ENCODE measurements at regions not wholly inside any gene's neighbourhood (a gene's known extent, or its start where the extent isn't known, plus 50 kb on each side); places are given as distances from the start of the nearest gene placed in this dataset.

DNA sequence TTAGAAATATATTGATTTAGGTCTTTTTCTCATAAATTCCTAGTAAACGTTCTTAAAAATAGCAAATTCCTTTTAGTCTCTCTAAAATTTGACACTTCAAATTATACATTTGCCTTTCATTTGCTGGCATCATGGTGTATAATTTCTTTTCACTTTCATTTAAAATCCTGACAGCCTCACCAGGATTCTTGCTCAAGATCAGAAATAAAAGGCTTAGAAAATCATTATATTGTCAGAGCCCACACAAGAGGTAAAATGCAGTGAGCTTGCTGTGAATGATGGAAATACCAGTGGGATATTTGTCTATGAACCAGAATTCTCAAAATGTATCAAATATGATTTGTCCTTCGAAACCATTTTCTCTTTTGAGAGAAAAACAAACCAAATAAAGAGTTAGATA is 78.2 kb upstream of the PIK3C2G start:
- Histone ChIP-seq H3K4me2 (ENCODE audit: control insufficient read depth, extremely low read depth, insufficient read depth, low read depth, low read length) (no peak overlapping the region), H3K27me3 (ENCODE audit: control insufficient read depth, extremely low read depth, insufficient read depth, low read length) (no peaks in the 10 kb centered on the region), H3K27ac (ENCODE audit: control insufficient read depth, insufficient read depth, low read length) (no peak overlapping the region), H3K36me3 (ENCODE audit: control insufficient read depth in 2 of 2, extremely low read depth in 1 of 2, insufficient read depth in 2 of 2, low read length in 2 of 2) (no peaks in the 10 kb centered on the region), H3K9ac (ENCODE audit: control insufficient read depth, extremely low read depth, insufficient read depth, low read length) (no peak overlapping the region), H3K9me3 (ENCODE audit: control insufficient read depth, low read depth, low read length) (no peaks in the 10 kb centered on the region), H3K4me1 (ENCODE audit: control insufficient read depth, extremely low read depth, insufficient read depth, low read length) (no peaks in the 10 kb centered on the region), H3K79me2 (ENCODE audit: control insufficient read depth, insufficient read depth, low read length) (no peaks in the 10 kb centered on the region), H3K9me1 (ENCODE audit: control insufficient read depth, extremely low read depth, insufficient read depth, low read length) (no peaks in the 10 kb centered on the region), H4K20me1 (ENCODE audit: control insufficient read depth, extremely low read depth, insufficient read depth, low read length) (no peaks in the 10 kb centered on the region), H2AFZ (ENCODE audit: control insufficient read depth, low read length) (no peak overlapping the region), H3K4me3 (ENCODE audit: control insufficient read depth in 2 of 3, extremely low read depth in 1 of 3, insufficient read depth in 2 of 3, low read depth in 1 of 3, low read length in 3 of 3) (no peak overlapping the region)
- dilution Hi-C loops (cut with MboI; ENCODE audit: extremely low pct_ligation_motif_present, low sequenced_read_pairs), result no loop called here
- FAIRE-seq (no peak), DNase-seq (ENCODE audit: low read depth, low spot score) (no peak)
- no peak for TF ChIP-seq EZH2 (IDR thresholded peaks at IDR 0.05; ENCODE audit: low read length)
- TF ChIP-seq, protein P1, sequence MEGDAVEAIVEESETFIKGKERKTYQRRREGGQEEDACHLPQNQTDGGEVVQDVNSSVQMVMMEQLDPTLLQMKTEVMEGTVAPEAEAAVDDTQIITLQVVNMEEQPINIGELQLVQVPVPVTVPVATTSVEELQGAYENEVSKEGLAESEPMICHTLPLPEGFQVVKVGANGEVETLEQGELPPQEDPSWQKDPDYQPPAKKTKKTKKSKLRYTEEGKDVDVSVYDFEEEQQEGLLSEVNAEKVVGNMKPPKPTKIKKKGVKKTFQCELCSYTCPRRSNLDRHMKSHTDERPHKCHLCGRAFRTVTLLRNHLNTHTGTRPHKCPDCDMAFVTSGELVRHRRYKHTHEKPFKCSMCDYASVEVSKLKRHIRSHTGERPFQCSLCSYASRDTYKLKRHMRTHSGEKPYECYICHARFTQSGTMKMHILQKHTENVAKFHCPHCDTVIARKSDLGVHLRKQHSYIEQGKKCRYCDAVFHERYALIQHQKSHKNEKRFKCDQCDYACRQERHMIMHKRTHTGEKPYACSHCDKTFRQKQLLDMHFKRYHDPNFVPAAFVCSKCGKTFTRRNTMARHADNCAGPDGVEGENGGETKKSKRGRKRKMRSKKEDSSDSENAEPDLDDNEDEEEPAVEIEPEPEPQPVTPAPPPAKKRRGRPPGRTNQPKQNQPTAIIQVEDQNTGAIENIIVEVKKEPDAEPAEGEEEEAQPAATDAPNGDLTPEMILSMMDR (optimal IDR thresholded peaks at IDR 0.05 in 1 of 3, IDR thresholded peaks at IDR 0.05 in 1 of 3, conservative IDR thresholded peaks at IDR 0.05 in 1 of 3; ENCODE audit: extremely low read depth in 1 of 3, insufficient read depth in 2 of 3, low read length in 3 of 3), result no peak

DNA sequence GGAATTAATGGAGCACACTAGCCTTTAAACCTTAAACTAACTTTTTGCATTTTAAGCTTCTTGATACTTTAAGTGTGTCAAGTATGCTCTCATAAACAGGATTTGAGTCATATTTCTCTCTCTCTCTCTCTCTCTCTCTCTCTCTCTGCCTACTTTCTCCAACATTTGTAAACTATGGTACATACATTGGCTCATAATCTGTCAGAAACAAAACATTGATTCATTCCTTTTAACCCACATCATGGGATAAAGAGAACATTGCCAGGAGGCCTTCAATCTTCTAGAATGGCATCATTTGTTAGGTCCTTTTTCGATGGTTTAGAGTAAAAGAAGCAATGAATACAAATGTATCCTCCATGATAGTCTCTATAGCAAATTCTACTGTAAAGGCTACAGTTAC is 81.6 kb upstream of the RERGL start:
- dilution Hi-C loops (cut with MboI; ENCODE audit: extremely low pct_ligation_motif_present, low sequenced_read_pairs), result no loop called here
- DNase-seq (ENCODE audit: low read depth, low spot score), result no peak

More for the DNA sequence above, 81.6 kb upstream of the RERGL start:
- H3K36me3 ChIP-seq (ENCODE audit: control insufficient read depth in 2 of 2, extremely low read depth in 1 of 2, insufficient read depth in 2 of 2, low read length in 2 of 2), result no peaks in the 10 kb centered on the region
- H3K9me1 ChIP-seq (ENCODE audit: control insufficient read depth, extremely low read depth, insufficient read depth, low read length), result no peaks in the 10 kb centered on the region
- no peaks in the 10 kb centered on the region for H3K4me1 ChIP-seq (ENCODE audit: control insufficient read depth, extremely low read depth, insufficient read depth, low read length)
- H3K9ac ChIP-seq (ENCODE audit: control insufficient read depth, extremely low read depth, insufficient read depth, low read length), result no peak overlapping the region
- H3K27ac ChIP-seq (ENCODE audit: control insufficient read depth, insufficient read depth, low read length), result no peak overlapping the region
- no peak overlapping the region for H3K4me2 ChIP-seq (ENCODE audit: control insufficient read depth, extremely low read depth, insufficient read depth, low read depth, low read length)
- no peak for FAIRE-seq
- TF ChIP-seq EZH2 (IDR thresholded peaks at IDR 0.05; ENCODE audit: low read length), result no peak
- TF ChIP-seq, protein P1 (optimal IDR thresholded peaks at IDR 0.05 in 1 of 3, IDR thresholded peaks at IDR 0.05 in 1 of 3, conservative IDR thresholded peaks at IDR 0.05 in 1 of 3; ENCODE audit: extremely low read depth in 1 of 3, insufficient read depth in 2 of 3, low read length in 3 of 3), result no peak
- H3K9me3 ChIP-seq (ENCODE audit: control insufficient read depth, low read depth, low read length), result peaks cover 2% of the 10 kb centered on the region
- no peaks in the 10 kb centered on the region for H3K27me3 ChIP-seq (ENCODE audit: control insufficient read depth, extremely low read depth, insufficient read depth, low read length)
- no peak overlapping the region for H3K4me3 ChIP-seq (ENCODE audit: control insufficient read depth in 2 of 3, extremely low read depth in 1 of 3, insufficient read depth in 2 of 3, low read depth in 1 of 3, low read length in 3 of 3)
- H3K79me2 ChIP-seq (ENCODE audit: control insufficient read depth, insufficient read depth, low read length), result no peaks in the 10 kb centered on the region
- no peaks in the 10 kb centered on the region for H4K20me1 ChIP-seq (ENCODE audit: control insufficient read depth, extremely low read depth, insufficient read depth, low read length)
- no peak overlapping the region for H2AFZ ChIP-seq (ENCODE audit: control insufficient read depth, low read length)

Measured in keratinocyte (primary cell).